Gastroesophageal sphincter (tissue), 4 donors: ENCODE measurements at regions not wholly inside any gene's neighbourhood (a gene's known extent, or its start where the extent isn't known, plus 50 kb on each side); places are given as distances from the start of the nearest gene placed in this dataset.
A peak's percentile ranks its signal among the peaks of the same experiment; 100 is the strongest.

Experiments used
- ATAC-seq: fragments of 150-250 bp; one replicate; pipeline ENCODE4 v1.9.1; 2016; ENCODE audit warnings: mild to moderate bottlenecking, moderate library complexity
- H3K27ac ChIP-seq, 4 donors: fragments of 200-600 bp; sonication (generic) in 3 of 4; 1 replicate in 3 of 4; 2 replicates in 1 of 4; pipeline ENCODE4 v1.5.1; 2016 to 2019
- H3K27me3 ChIP-seq: fragments of 200-600 bp; sonication (generic); one replicate; pipeline ENCODE4 v1.5.1; 2019
- H3K36me3 ChIP-seq, 2 donors: fragments of 200-600 bp; sonication (generic); one replicate each; pipeline ENCODE4 v1.5.1; 2019; ENCODE audit warnings: control low read depth in 1 of 2
- H3K4me1 ChIP-seq, 3 donors: fragments of 200-600 bp; sonication (generic); 1 replicate in 2 of 3; 2 replicates in 1 of 3; pipeline ENCODE4 v1.5.1; 2016 to 2019; ENCODE audit warnings: control low read depth in 2 of 3
- H3K4me3 ChIP-seq, 2 donors: fragments of 200-600 bp; sonication (generic); one replicate each; pipeline ENCODE4 v1.5.1; 2019; ENCODE audit warnings: mild to moderate bottlenecking in 1 of 2, moderate library complexity in 1 of 2
- H3K9me3 ChIP-seq, 3 donors: fragments of 200-600 bp; sonication (generic); one replicate each; pipeline ENCODE4 v1.5.1; 2017 to 2019; ENCODE audit warnings: control low read depth in 2 of 3
- EP300 ChIP-seq: sonication (generic); formaldehyde crosslinking; IDR thresholded peaks from one replicate; pipeline ENCODE4 v1.6.1; 2017; ENCODE audit warnings: antibody characterized with exemption, mild to moderate bottlenecking
- POLR2A ChIP-seq, 2 donors: fragments of 450-650 bp; IDR thresholded peaks; one replicate each; pipeline ENCODE4 v1.6.1; 2017; ENCODE audit warnings: antibody characterized with exemption in 2 of 2, mild to moderate bottlenecking in 2 of 2, moderate library complexity in 1 of 2
- POLR2AphosphoS5 ChIP-seq: sonication (generic); formaldehyde crosslinking; IDR thresholded peaks from one replicate; pipeline ENCODE4 v1.6.1; 2017; ENCODE audit warnings: antibody characterized with exemption
- WGBS, 2 donors: methylation state at CpG; one replicate each; pipeline ENCODE4 v1.1.5; 2018; ENCODE audit warnings: low coverage in 1 of 2; 5-methylcytosine and 5-hydroxymethylcytosine counted together
- TF ChIP-seq, protein P1 (sequence below), 4 experiments: fragments of 200-600 bp in 2 of 4; fragments of 450-650 bp in 2 of 4; sonication (generic) in 1 of 4; IDR thresholded peaks; one replicate each; pipeline ENCODE4 v1.5.1; 2017 to 2019; ENCODE audit warnings: antibody characterized with exemption in 4 of 4, mild to moderate bottlenecking in 2 of 4, moderate library complexity in 2 of 4

DNA sequence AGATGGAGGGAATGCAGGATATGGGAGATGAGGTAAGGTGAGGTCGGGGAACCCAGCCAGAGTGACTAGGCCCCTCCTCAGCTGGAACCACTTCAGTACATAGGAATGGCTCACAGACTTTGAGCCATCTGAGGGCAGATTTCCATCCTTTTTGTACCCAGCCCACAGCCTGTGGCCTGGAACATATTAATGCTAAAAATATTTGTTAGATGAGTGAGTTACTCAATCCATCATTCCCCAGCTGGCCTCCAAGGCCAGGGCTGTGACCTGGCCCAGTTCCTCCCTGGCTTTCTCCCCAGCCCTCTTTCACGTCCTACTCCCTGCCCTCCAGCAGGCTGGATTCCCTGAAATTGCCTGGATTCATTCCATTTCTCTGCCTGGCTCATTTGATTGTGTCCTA is 57.2 kb upstream of the PRDM11 start:
- 20 to 21% methylated on average over 2 of the region's 2 CpGs for WGBS, 2 donors
- Histone ChIP-seq H3K4me3 (no peak overlapping the region), H3K27ac (peak overlapping the region in 3 of 4 donors; percentile 75 to 80 (median 77)), H3K36me3 (no peaks in the 10 kb centered on the region), H3K27me3 (no peaks in the 10 kb centered on the region), H3K4me1 (peaks cover 0 to 52% (median 33%) of the 10 kb centered on the region in 3 donors), H3K9me3 (no peaks in the 10 kb centered on the region)
- TF ChIP-seq, protein P1, sequence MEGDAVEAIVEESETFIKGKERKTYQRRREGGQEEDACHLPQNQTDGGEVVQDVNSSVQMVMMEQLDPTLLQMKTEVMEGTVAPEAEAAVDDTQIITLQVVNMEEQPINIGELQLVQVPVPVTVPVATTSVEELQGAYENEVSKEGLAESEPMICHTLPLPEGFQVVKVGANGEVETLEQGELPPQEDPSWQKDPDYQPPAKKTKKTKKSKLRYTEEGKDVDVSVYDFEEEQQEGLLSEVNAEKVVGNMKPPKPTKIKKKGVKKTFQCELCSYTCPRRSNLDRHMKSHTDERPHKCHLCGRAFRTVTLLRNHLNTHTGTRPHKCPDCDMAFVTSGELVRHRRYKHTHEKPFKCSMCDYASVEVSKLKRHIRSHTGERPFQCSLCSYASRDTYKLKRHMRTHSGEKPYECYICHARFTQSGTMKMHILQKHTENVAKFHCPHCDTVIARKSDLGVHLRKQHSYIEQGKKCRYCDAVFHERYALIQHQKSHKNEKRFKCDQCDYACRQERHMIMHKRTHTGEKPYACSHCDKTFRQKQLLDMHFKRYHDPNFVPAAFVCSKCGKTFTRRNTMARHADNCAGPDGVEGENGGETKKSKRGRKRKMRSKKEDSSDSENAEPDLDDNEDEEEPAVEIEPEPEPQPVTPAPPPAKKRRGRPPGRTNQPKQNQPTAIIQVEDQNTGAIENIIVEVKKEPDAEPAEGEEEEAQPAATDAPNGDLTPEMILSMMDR (IDR thresholded peaks at IDR 0.05): peak in 1 of 4 experiments; percentile 13
- TF ChIP-seq POLR2AphosphoS5 (peak; percentile 91), EP300 (no peak), POLR2A (IDR thresholded peaks at IDR 0.05) (no peak)
- ATAC-seq: peak; percentile 95

DNA sequence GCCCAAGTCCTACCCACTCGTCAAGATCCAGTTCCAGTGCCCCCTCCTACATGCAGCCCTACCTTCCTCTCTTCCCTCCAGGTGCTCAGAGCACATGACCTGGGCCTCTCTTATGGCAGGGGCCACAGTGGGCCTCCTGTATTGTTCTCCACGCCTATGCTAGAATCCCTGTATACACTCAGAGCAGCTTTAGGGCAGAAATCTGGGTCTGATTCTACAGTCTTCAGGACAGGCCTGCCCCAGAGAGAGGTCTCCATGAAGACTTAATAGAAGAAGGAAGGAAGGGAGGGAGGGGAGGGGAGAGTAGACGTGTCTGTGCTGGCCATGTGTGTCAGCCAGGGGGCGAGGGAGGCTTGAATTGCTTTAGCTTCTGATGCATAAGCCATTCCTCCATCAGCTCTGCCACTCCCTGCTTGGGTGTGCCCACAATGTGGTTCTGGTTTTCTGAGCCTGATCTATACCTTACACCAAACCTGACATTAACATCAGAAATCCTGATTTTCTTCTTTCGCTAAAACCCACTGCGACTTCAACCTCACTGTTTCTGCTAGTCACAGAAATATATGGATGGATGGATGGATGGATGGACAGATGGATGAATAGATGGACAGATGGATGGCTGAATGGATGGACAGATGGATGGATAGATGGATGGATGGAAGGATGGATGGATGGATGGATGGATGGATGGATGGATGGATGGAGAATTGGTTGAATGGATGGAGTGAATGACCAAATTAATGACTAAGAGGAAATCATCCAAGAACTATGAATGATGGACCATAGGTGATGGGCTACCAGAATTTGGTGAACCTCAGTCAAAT is 56.6 kb upstream of the PRDM11 start:
- Histone ChIP-seq H3K9me3 (no peaks in the 10 kb centered on the region), H3K27me3 (no peaks in the 10 kb centered on the region), H3K27ac (peak overlapping the region; percentile 14 to 80 (median 76)), H3K4me1 (peaks cover 0 to 52% (median 33%) of the 10 kb centered on the region in 3 donors), H3K36me3 (no peaks in the 10 kb centered on the region), H3K4me3 (no peak overlapping the region)
- 61 to 73% methylated on average over 5 of the region's 6 CpGs for WGBS, 2 donors
- no peak for ATAC-seq
- no peak for TF ChIP-seq POLR2AphosphoS5
- TF ChIP-seq, protein P1 (IDR thresholded peaks at IDR 0.05): peak in 1 of 4 experiments; percentile 5

DNA sequence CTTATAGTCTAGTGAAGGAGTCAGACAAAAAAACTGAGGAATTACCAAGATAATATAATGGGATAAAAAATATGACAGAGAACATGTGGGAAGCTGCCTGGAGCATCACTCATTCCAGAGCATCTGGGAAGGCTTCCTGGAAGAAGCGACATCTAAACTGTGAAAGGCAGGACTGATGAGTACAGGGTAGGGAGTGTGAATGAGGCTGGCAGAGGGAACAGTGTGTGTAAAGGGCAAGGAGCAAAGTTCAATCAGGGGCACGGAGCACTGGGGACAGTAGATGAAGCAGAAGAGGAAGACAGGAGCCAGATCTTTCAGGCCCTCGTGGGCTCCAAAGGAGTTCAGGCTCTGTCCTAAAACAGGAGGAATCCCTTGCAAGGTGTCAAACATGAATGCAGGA is 55.8 kb upstream of the PRDM11 start:
- TF ChIP-seq, protein P1 (IDR thresholded peaks at IDR 0.05): no peak
- TF ChIP-seq POLR2AphosphoS5: no peak
- TF ChIP-seq EP300: no peak
- TF ChIP-seq POLR2A (IDR thresholded peaks at IDR 0.05): no peak
- H3K4me1 ChIP-seq: peaks cover 0 to 52% (median 33%) of the 10 kb centered on the region in 3 donors
- no peaks in the 10 kb centered on the region for H3K36me3 ChIP-seq
- peak overlapping the region in 3 of 4 donors; percentile 75 to 80 (median 77) for H3K27ac ChIP-seq
- 64 to 78% methylated on average over 3 of the region's 3 CpGs for WGBS, 2 donors
- H3K4me3 ChIP-seq: no peak overlapping the region
- no peak for ATAC-seq
- H3K27me3 ChIP-seq: no peaks in the 10 kb centered on the region
- no peaks in the 10 kb centered on the region for H3K9me3 ChIP-seq

DNA sequence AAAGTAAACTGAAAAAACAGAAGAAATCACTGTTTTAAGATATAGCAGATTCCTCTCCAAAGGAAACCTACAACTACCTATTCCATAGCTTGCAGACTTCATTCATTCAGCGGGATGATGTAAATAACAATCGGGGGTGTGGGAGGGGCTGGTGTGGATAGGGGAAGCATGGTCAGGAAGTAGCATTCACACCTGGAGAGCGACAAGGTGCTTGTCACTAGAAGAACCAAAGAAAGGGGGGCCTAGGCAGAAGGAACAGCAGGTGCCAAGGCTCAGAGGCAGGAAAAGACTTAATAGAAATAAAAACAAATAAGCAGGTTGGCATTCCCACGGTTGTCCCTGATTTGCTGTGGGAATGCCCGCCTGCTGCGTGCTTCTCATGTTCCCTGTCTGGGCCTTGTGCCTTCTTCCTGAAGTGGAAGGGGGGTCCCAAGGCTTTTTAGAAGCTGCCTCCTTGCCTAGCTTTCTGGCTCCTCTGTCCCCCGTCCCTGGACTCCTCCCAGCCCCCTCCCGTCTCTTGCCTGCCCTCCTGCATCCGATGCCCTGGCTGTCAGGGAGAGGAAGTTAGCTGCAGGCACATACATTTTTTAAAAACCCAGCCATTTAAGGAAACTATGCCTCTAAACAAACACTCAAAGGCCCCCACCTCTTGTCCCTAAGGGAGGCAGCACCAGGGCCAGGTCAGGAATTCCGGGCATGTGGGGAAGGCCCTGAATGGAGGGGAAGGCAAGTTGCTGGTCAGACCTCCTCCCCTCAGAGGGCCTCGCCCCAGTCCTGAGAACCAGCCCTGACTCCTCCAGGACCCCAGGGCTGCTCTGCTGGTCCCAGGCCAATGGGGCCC is 54.7 kb upstream of the PRDM11 start:
- Histone ChIP-seq H3K9me3 (no peaks in the 10 kb centered on the region), H3K4me3 (no peak overlapping the region)

More for the DNA sequence above, 54.7 kb upstream of the PRDM11 start:
- no peaks in the 10 kb centered on the region for H3K27me3 ChIP-seq
- ATAC-seq: no peak
- H3K27ac ChIP-seq: peak overlapping the region in 1 of 4 donors; percentile 43
- H3K36me3 ChIP-seq: no peaks in the 10 kb centered on the region
- peaks cover 0 to 50% (median 33%) of the 10 kb centered on the region in 3 donors for H3K4me1 ChIP-seq
- TF ChIP-seq POLR2AphosphoS5: no peak
- TF ChIP-seq EP300: no peak
- TF ChIP-seq, protein P1 (IDR thresholded peaks at IDR 0.05): no peak
- no peak for TF ChIP-seq POLR2A (IDR thresholded peaks at IDR 0.05)
- WGBS, 2 donors: 60 to 85% methylated on average over 6 to 11 of the region's 11 CpGs
